ENCODE measurements at regions not wholly inside any gene's neighbourhood (a gene's known extent, or its start where the extent isn't known, plus 50 kb on each side); places are given as distances from the start of the nearest gene placed in this dataset.

GRCh38 chr2:211258646-211259335, 702.4 kb downstream of the CPS1 start:
- peaks cover 5% of the 10 kb centered on the region for H3K9me3 ChIP-seq (ENCODE audit: control insufficient read depth, low read length)
- H3K27ac ChIP-seq (ENCODE audit: low read depth, low read length, severe bottlenecking) = no peak overlapping the region
- H3K4me3 ChIP-seq (ENCODE audit: extremely low read depth, insufficient read depth, low read length, poor library complexity, severe bottlenecking) = no peak overlapping the region
- no peaks in the 10 kb centered on the region for H3K36me3 ChIP-seq (ENCODE audit: control insufficient read depth, insufficient read depth, low read length)
- no CpG with 5 or more reads among the region's 1 CpG for WGBS, 2 experiments (ENCODE audit: insufficient coverage in 2 of 2)
- peaks cover 3% of the 10 kb centered on the region for H3K4me1 ChIP-seq (ENCODE audit: control insufficient read depth, insufficient read depth, low read length, poor library complexity, severe bottlenecking)

DNA sequence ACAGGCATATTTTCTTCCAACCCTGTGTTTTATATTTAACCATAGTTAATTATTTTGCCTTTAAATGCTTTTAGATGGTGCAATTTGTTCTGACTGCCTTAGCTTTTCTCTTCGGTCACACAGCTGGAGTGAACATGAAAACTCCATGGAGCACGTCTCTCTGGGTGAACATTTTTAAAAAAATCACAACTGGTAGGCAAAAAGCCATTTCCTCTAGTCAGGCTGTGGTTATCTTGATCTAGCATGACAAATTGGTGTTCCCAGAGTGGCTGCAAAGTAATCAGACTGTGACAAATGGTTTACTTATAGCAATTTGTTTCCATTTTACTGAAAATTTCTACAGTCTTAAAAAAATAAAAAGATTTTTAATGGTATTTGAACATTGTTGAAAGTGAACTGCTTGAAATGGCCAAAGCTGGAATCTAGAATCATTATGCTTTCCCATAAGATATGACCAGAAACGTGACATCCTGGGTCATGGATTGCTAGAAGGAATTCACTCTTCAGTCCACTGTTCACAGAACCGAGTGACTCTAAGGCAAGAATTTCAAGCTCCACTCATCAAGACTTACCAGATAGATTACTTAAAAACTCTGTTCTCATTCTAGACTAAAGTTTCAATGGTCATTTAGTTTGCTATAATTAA, 703.6 kb downstream of the CPS1 start:
- 79 to 83% methylated on average over 1 to 3 of the region's 4 CpGs for whole genome bisulfite sequencing, 2 experiments (ENCODE audit: insufficient coverage in 2 of 2)
- H3K4me1 ChIP-seq (ENCODE audit: control insufficient read depth, insufficient read depth, low read length, poor library complexity, severe bottlenecking) = peaks cover 3% of the 10 kb centered on the region
- H3K9me3 ChIP-seq (ENCODE audit: control insufficient read depth, low read length) = peaks cover 5% of the 10 kb centered on the region
- no peak overlapping the region for H3K4me3 ChIP-seq (ENCODE audit: extremely low read depth, insufficient read depth, low read length, poor library complexity, severe bottlenecking)
- no peaks in the 10 kb centered on the region for H3K36me3 ChIP-seq (ENCODE audit: control insufficient read depth, insufficient read depth, low read length)
- H3K27ac ChIP-seq (ENCODE audit: low read depth, low read length, severe bottlenecking) = no peak overlapping the region

DNA sequence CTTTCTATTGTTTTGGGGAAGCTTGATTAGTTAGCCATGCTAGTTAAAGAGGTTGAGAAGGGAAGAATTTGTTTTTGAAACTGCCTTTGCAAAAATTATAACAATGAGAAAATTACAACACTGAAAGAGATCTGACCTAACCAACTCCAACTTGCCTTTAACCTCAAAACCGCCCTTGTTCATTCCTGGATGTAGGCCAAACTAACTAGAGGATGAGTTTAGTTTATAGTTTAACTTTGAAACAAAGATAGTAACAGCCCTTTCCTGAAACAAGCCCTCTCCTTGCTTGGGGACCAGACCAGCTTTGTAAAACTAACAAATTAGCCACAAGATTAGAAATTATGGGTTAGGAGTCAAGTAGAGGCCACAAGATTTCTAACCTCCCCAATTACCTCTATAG, 713.9 kb downstream of the CPS1 start:
- no peaks in the 10 kb centered on the region for H3K36me3 ChIP-seq (ENCODE audit: control insufficient read depth, insufficient read depth, low read length)
- no peaks in the 10 kb centered on the region for H3K9me3 ChIP-seq (ENCODE audit: control insufficient read depth, low read length)
- WGBS, 2 experiments (ENCODE audit: insufficient coverage in 2 of 2) = no CpG with 5 or more reads among the region's 1 CpG
- H3K4me3 ChIP-seq (ENCODE audit: extremely low read depth, insufficient read depth, low read length, poor library complexity, severe bottlenecking) = no peak overlapping the region
- no peak overlapping the region for H3K27ac ChIP-seq (ENCODE audit: low read depth, low read length, severe bottlenecking)
- H3K4me1 ChIP-seq (ENCODE audit: control insufficient read depth, insufficient read depth, low read length, poor library complexity, severe bottlenecking) = no peaks in the 10 kb centered on the region

DNA sequence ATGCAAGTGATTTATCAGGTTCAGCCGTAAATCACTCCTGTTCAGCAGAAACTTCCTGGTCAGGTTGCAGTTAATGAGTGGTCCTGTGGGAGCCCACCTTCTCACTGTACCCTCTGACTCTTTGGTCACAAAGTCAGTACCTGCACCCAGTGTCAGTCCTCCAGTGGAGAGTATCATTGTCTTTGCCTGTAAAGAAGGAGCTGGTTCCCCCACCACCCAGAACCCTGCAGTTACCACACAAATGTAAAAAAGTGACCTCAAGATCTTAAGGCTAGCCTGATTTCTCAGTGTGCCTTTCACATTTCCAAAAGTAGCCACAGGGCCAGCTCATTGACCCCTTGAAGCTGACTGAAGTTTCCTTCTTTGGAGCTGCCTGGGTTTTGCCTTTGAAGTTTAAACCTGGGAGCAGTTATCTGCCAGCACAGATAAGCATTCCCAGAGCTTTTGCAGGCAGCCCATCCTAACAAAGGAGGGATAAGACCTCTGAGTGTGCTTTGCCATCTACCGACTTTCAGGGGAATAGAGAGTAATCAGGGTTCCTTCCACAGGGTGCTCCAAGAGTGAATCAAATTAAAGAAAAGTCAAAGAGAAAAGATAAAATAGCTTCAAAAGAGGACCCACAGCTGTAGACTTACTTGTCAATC, 725.2 kb downstream of the CPS1 start:
- 83 to 88% methylated on average over 1 of the region's 2 CpGs for WGBS, 2 experiments (ENCODE audit: insufficient coverage in 2 of 2)
- H3K4me1 ChIP-seq (ENCODE audit: control insufficient read depth, insufficient read depth, low read length, poor library complexity, severe bottlenecking) = no peaks in the 10 kb centered on the region
- H3K9me3 ChIP-seq (ENCODE audit: control insufficient read depth, low read length) = no peaks in the 10 kb centered on the region
- H3K27ac ChIP-seq (ENCODE audit: low read depth, low read length, severe bottlenecking) = peak overlapping the region; percentile 39
- no peaks in the 10 kb centered on the region for H3K36me3 ChIP-seq (ENCODE audit: control insufficient read depth, insufficient read depth, low read length)
- H3K4me3 ChIP-seq (ENCODE audit: extremely low read depth, insufficient read depth, low read length, poor library complexity, severe bottlenecking) = no peak overlapping the region

DNA sequence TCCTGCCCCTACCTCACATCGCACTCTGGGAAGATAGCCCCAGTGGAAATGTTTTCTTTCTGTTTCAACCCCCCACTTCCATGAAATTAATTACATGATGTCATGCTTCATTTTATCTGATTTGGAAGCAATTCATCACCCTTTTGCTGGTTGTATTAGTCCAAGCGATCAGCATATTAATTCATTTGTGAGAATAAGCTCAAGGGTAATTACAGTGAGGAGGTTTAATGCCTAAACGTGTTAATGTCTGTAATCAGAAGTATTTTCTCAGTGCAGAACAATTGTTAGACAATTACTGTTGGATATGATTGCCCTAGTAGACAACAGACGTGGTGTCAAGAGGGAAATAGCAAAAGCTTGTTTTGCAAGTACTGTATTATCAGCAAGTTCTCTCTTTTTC, 746.3 kb downstream of the CPS1 start:
- no peaks in the 10 kb centered on the region for H3K4me1 ChIP-seq (ENCODE audit: control insufficient read depth, insufficient read depth, low read length, poor library complexity, severe bottlenecking)
- 56 to 85% methylated on average over 1 to 2 of the region's 4 CpGs for WGBS, 2 experiments (ENCODE audit: insufficient coverage in 2 of 2)
- no peak overlapping the region for H3K4me3 ChIP-seq (ENCODE audit: extremely low read depth, insufficient read depth, low read length, poor library complexity, severe bottlenecking)

GRCh38 chr2:211306929-211307328, 750.5 kb downstream of the CPS1 start:
- H3K9me3 ChIP-seq (ENCODE audit: control insufficient read depth, low read length) = no peaks in the 10 kb centered on the region
- H3K4me1 ChIP-seq (ENCODE audit: control insufficient read depth, insufficient read depth, low read length, poor library complexity, severe bottlenecking) = no peaks in the 10 kb centered on the region
- WGBS, 2 experiments (ENCODE audit: insufficient coverage in 2 of 2) = 79 to 100% methylated on average over 1 to 2 of the region's 3 CpGs
- H3K4me3 ChIP-seq (ENCODE audit: extremely low read depth, insufficient read depth, low read length, poor library complexity, severe bottlenecking) = no peak overlapping the region
- no peaks in the 10 kb centered on the region for H3K36me3 ChIP-seq (ENCODE audit: control insufficient read depth, insufficient read depth, low read length)
- H3K27ac ChIP-seq (ENCODE audit: low read depth, low read length, severe bottlenecking) = no peak overlapping the region

More for the DNA sequence above, 746.3 kb downstream of the CPS1 start:
- Histone ChIP-seq H3K9me3 (ENCODE audit: control insufficient read depth, low read length) (no peaks in the 10 kb centered on the region), H3K27ac (ENCODE audit: low read depth, low read length, severe bottlenecking) (no peak overlapping the region), H3K36me3 (ENCODE audit: control insufficient read depth, insufficient read depth, low read length) (no peaks in the 10 kb centered on the region)
